ENCODE measurements at regions not wholly inside any gene's neighbourhood (a gene's known extent, or its start where the extent isn't known, plus 50 kb on each side); places are given as distances from the start of the nearest gene placed in this dataset.
"Not testable (repeated sequence)": the region's sequence is repeated elsewhere in the genome, so short reads cannot be mapped to it uniquely, and the experiment has no call there.

DNA sequence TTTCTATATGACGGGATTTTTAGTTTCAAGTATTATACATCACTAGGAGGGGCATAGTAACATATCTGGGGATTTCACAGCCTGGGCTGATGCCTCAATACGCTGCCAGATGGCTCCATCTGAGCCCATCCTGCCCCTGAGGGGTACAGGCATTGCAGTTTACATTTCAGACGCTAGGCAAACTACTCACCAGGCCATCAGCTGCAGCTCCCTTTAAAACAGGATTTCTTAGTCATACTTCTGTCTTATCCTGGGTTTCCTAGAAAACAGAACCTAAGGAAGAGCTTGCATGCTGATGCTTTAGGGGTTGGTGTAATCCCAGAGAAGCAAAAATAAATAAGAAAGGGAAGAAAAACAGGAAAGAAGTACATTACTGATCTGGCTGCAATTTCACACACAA lies 372.8 kb upstream of the PIK3R1 start:
- no peaks in the 10 kb centered on the region for H3K36me3 Mint-ChIP-seq
- POLR2A ChIA-PET, result no interaction called here
- DNase-seq, result no peak

GRCh38 chr5:67837225-67837624 lies 378.3 kb upstream of the PIK3R1 start:
- ATAC-seq; H3K36me3 Mint-ChIP-seq; H3K27ac ChIP-seq (ENCODE audit: low read depth, low read length); H3K4me3 Mint-ChIP-seq; H3K36me3 ChIP-seq (ENCODE audit: control insufficient read depth in 2 of 3, insufficient read depth in 3 of 3, low read length in 3 of 3); intact Hi-C loops (cut with micrococcal nuclease); H3K4me1 ChIP-seq (ENCODE audit: control insufficient read depth in 2 of 2, insufficient read depth in 2 of 2, low read length in 2 of 2); H3K4me1 Mint-ChIP-seq; H3K9me3 ChIP-seq (ENCODE audit: control insufficient read depth in 2 of 3, low read length in 3 of 3); POLR2A ChIA-PET; H3K4me3 ChIP-seq (ENCODE audit: low read length); DNase-seq; H3K27me3 ChIP-seq (ENCODE audit: control insufficient read depth in 2 of 2, insufficient read depth in 2 of 2, low read length in 2 of 2); H3K27ac Mint-ChIP-seq; CTCF ChIA-PET: not testable (repeated sequence)
- peaks cover 0 to 11% (median 0%) of the 10 kb centered on the region in 11 donors for H3K9me3 Mint-ChIP-seq
- H3K27me3 Mint-ChIP-seq, result peaks cover 0 to 17% (median 9%) of the 10 kb centered on the region in 5 donors

More for the DNA sequence above, 372.8 kb upstream of the PIK3R1 start:
- peaks cover 0 to 4% of the 10 kb centered on the region in 2 donors for H3K27me3 ChIP-seq (ENCODE audit: control insufficient read depth in 2 of 2, insufficient read depth in 2 of 2, low read length in 2 of 2)
- no peak overlapping the region for H3K27ac Mint-ChIP-seq
- intact Hi-C loops (cut with micrococcal nuclease), result no loop called here
- H3K36me3 ChIP-seq (ENCODE audit: control insufficient read depth in 2 of 3, insufficient read depth in 3 of 3, low read length in 3 of 3), result no peaks in the 10 kb centered on the region
- H3K9me3 Mint-ChIP-seq, result no peaks in the 10 kb centered on the region
- ATAC-seq, result no peak
- no peaks in the 10 kb centered on the region for H3K4me1 Mint-ChIP-seq
- H3K4me3 ChIP-seq (ENCODE audit: low read length), result no peak overlapping the region
- no peak overlapping the region for H3K27ac ChIP-seq (ENCODE audit: low read depth, low read length)
- CTCF ChIA-PET, result interaction anchor here (0.6 kb wide), 1 partner anchor 13 kb away, joined by 4 read pairs; no protein-coding TSS in a partner anchor
- H3K9me3 ChIP-seq (ENCODE audit: control insufficient read depth in 2 of 3, low read length in 3 of 3), result no peaks in the 10 kb centered on the region
- H3K27me3 Mint-ChIP-seq, result peaks cover 3 to 30% (median 19%) of the 10 kb centered on the region in 5 donors
- H3K4me3 Mint-ChIP-seq, result no peak overlapping the region
- H3K4me1 ChIP-seq (ENCODE audit: control insufficient read depth in 2 of 2, insufficient read depth in 2 of 2, low read length in 2 of 2), result no peaks in the 10 kb centered on the region

DNA sequence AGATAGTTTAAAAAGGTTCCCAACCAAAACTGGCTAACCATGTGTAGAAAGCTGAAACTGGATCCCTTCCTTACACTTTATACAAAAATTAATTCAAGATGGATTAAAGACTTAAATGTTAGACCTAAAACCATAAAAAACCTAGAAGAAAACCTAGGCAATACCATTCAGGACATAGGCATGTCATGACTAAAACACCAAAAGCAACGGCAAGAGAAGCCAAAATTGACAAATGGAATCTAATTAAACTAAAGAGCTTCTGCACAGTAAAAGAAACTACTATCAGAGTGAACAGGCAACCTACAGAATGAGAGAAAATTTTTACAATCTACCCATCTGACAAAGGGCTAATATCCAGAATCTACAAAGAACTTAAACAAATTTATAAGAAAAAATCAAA lies 379.1 kb upstream of the PIK3R1 start:
- ATAC-seq; H3K4me3 ChIP-seq (ENCODE audit: low read length); POLR2A ChIA-PET; intact Hi-C loops (cut with micrococcal nuclease); H3K36me3 Mint-ChIP-seq; H3K36me3 ChIP-seq (ENCODE audit: control insufficient read depth in 2 of 3, insufficient read depth in 3 of 3, low read length in 3 of 3); H3K9me3 ChIP-seq (ENCODE audit: control insufficient read depth in 2 of 3, low read length in 3 of 3); H3K27ac Mint-ChIP-seq; H3K27me3 ChIP-seq (ENCODE audit: control insufficient read depth in 2 of 2, insufficient read depth in 2 of 2, low read length in 2 of 2); H3K27ac ChIP-seq (ENCODE audit: low read depth, low read length); H3K4me1 ChIP-seq (ENCODE audit: control insufficient read depth in 2 of 2, insufficient read depth in 2 of 2, low read length in 2 of 2); H3K4me1 Mint-ChIP-seq; H3K4me3 Mint-ChIP-seq; DNase-seq; CTCF ChIA-PET: not testable (repeated sequence)
- H3K9me3 Mint-ChIP-seq, result peaks cover 0 to 11% (median 0%) of the 10 kb centered on the region in 11 donors
- H3K27me3 Mint-ChIP-seq, result peaks cover 2 to 17% (median 9%) of the 10 kb centered on the region in 5 donors

DNA sequence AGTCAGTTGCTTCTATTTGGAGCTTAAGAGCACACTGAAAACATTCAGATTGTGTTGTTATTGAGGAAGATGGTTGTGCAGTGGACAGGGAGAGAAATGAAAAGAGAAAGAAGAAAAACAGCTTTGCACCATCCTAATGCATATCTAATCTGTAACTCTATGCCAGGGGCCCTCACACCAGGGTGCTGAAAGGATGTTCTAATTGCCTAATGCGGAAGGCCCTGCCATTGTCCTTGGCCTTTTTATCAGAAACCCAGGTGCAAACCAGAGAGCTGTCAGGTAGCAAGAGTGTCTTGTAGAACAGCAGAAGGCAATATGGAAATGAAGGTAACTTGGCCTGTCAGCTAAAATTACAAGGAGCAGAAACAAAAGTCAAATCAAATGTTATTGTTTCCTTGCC lies 384.5 kb upstream of the PIK3R1 start:
- CTCF ChIA-PET, result no interaction called here
- Histone ChIP-seq H3K4me3 (ENCODE audit: low read length) (no peak overlapping the region), H3K4me1 (ENCODE audit: control insufficient read depth in 2 of 2, insufficient read depth in 2 of 2, low read length in 2 of 2) (no peaks in the 10 kb centered on the region), H3K27ac (ENCODE audit: low read depth, low read length) (no peak overlapping the region), H3K36me3 (ENCODE audit: control insufficient read depth in 2 of 3, insufficient read depth in 3 of 3, low read length in 3 of 3) (no peaks in the 10 kb centered on the region), H3K9me3 (ENCODE audit: control insufficient read depth in 2 of 3, low read length in 3 of 3) (no peaks in the 10 kb centered on the region), H3K27me3 (ENCODE audit: control insufficient read depth in 2 of 2, insufficient read depth in 2 of 2, low read length in 2 of 2) (no peaks in the 10 kb centered on the region)
- POLR2A ChIA-PET, result no interaction called here
- Mint-ChIP-seq H3K36me3 (no peaks in the 10 kb centered on the region), H3K27me3 (peaks cover 4 to 13% (median 8%) of the 10 kb centered on the region in 5 donors), H3K4me3 (no peak overlapping the region), H3K9me3 (peaks cover 0 to 5% (median 0%) of the 10 kb centered on the region in 11 donors), H3K27ac (no peak overlapping the region), H3K4me1 (no peaks in the 10 kb centered on the region)
- ATAC-seq (no peak), DNase-seq (no peak)
- intact Hi-C loops (cut with micrococcal nuclease), result no loop called here

- DNase-seq, result no peak
- H3K27ac ChIP-seq (ENCODE audit: low read depth, low read length), result no peak overlapping the region
- no peaks in the 10 kb centered on the region for H3K36me3 ChIP-seq (ENCODE audit: control insufficient read depth in 2 of 3, insufficient read depth in 3 of 3, low read length in 3 of 3)
- no peak overlapping the region for H3K4me3 ChIP-seq (ENCODE audit: low read length)
- H3K27ac Mint-ChIP-seq, result no peak overlapping the region
- H3K36me3 Mint-ChIP-seq, result no peaks in the 10 kb centered on the region
- no peaks in the 10 kb centered on the region for H3K27me3 ChIP-seq (ENCODE audit: control insufficient read depth in 2 of 2, insufficient read depth in 2 of 2, low read length in 2 of 2)
- no peaks in the 10 kb centered on the region for H3K4me1 Mint-ChIP-seq
- peaks cover 0 to 5% (median 0%) of the 10 kb centered on the region in 11 donors for H3K9me3 Mint-ChIP-seq
- no peaks in the 10 kb centered on the region for H3K4me1 ChIP-seq (ENCODE audit: control insufficient read depth in 2 of 2, insufficient read depth in 2 of 2, low read length in 2 of 2)
- no peaks in the 10 kb centered on the region for H3K9me3 ChIP-seq (ENCODE audit: control insufficient read depth in 2 of 3, low read length in 3 of 3)
- peaks cover 0 to 4% (median 0%) of the 10 kb centered on the region in 5 donors for H3K27me3 Mint-ChIP-seq
- ChIA-PET CTCF (no interaction called here), POLR2A (no interaction called here)
- H3K4me3 Mint-ChIP-seq, result no peak overlapping the region
- ATAC-seq, result no peak
- intact Hi-C loops (cut with micrococcal nuclease), result no loop called here
These were observed 388.0 kb upstream of the PIK3R1 start for GRCh38 chr5:67827541-67827940.

- Histone ChIP-seq H3K27me3 (ENCODE audit: control insufficient read depth in 2 of 2, insufficient read depth in 2 of 2, low read length in 2 of 2) (no peaks in the 10 kb centered on the region), H3K4me1 (ENCODE audit: control insufficient read depth in 2 of 2, insufficient read depth in 2 of 2, low read length in 2 of 2) (no peaks in the 10 kb centered on the region), H3K27ac (ENCODE audit: low read depth, low read length) (no peak overlapping the region), H3K4me3 (ENCODE audit: low read length) (no peak overlapping the region), H3K9me3 (ENCODE audit: control insufficient read depth in 2 of 3, low read length in 3 of 3) (no peaks in the 10 kb centered on the region), H3K36me3 (ENCODE audit: control insufficient read depth in 2 of 3, insufficient read depth in 3 of 3, low read length in 3 of 3) (no peaks in the 10 kb centered on the region)
- peaks cover 0 to 2% (median 0%) of the 10 kb centered on the region in 5 donors for H3K27me3 Mint-ChIP-seq
- POLR2A ChIA-PET, result no interaction called here
- ATAC-seq (no peak), DNase-seq (no peak)
- H3K27ac Mint-ChIP-seq, result no peak overlapping the region
- CTCF ChIA-PET, result no interaction called here
- H3K4me3 Mint-ChIP-seq, result no peak overlapping the region
- H3K36me3 Mint-ChIP-seq, result no peaks in the 10 kb centered on the region
- H3K4me1 Mint-ChIP-seq, result no peaks in the 10 kb centered on the region
- intact Hi-C loops (cut with micrococcal nuclease), result no loop called here
- H3K9me3 Mint-ChIP-seq, result peaks cover 0 to 7% (median under 1%) of the 10 kb centered on the region in 11 donors
These were observed 390.7 kb upstream of the PIK3R1 start for GRCh38 chr5:67824852-67825251.

DNA sequence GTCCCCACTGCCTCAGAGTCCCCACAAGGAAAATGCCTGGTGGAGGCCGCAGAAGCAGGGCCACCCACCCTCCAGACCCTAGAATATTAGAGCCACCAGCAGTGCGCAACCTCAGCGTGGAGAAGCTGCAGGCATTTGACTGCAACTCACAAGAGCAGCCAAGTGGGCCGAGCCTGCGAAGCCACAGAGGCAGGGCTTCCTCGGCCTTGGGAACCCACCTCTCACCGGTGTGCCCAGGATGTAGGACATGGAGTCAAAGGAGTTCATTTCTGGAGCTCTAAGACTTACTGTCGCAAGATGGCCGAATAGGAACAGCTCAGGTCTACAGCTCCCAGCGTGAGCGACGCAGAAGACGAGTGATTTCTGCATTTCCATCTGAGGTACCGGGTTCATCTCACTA lies 397.9 kb upstream of the PIK3R1 start:
- Histone ChIP-seq H3K27me3 (ENCODE audit: control insufficient read depth in 2 of 2, insufficient read depth in 2 of 2, low read length in 2 of 2) (no peaks in the 10 kb centered on the region), H3K4me1 (ENCODE audit: control insufficient read depth in 2 of 2, insufficient read depth in 2 of 2, low read length in 2 of 2) (no peaks in the 10 kb centered on the region), H3K9me3 (ENCODE audit: control insufficient read depth in 2 of 3, low read length in 3 of 3) (no peaks in the 10 kb centered on the region), H3K27ac (ENCODE audit: low read depth, low read length) (no peak overlapping the region), H3K4me3 (ENCODE audit: low read length) (no peak overlapping the region), H3K36me3 (ENCODE audit: control insufficient read depth in 2 of 3, insufficient read depth in 3 of 3, low read length in 3 of 3) (no peaks in the 10 kb centered on the region)
- Mint-ChIP-seq H3K4me3 (no peak overlapping the region), H3K4me1 (peaks cover 0 to 3% (median 0%) of the 10 kb centered on the region in 7 donors), H3K36me3 (no peaks in the 10 kb centered on the region), H3K27me3 (peaks cover 0 to 7% (median under 1%) of the 10 kb centered on the region in 5 donors), H3K9me3 (peaks cover 0 to 6% (median 3%) of the 10 kb centered on the region in 11 donors), H3K27ac (no peak overlapping the region)
- ATAC-seq (no peak), DNase-seq (no peak)
- ChIA-PET POLR2A (no interaction called here), CTCF (no interaction called here)
- intact Hi-C loops (cut with micrococcal nuclease), result no loop called here
